Panc1 (cell line): ENCODE measurements at regions not wholly inside any gene's neighbourhood (a gene's known extent, or its start where the extent isn't known, plus 50 kb on each side); places are given as distances from the start of the nearest gene placed in this dataset.

Experiments
- ATAC-seq: fragments of 200-7000 bp; cut with Tn5 transposase; 2 replicates; pipeline ENCODE4 v1.9.1; 2020; ENCODE audit warnings: mild to moderate bottlenecking, moderate library complexity
- BruUV-seq: library from RNA; stranded (reverse); fragments of 400-500 nt; replicated peaks from 2 replicates; lab custom pipeline; 2021; lab: Mats Ljungman, UMichigan
- CTCF ChIA-PET: fragments of 300-600 bp; sonication (Branson Sonifier 250); formaldehyde crosslinking; loops from one replicate; lab custom pipeline; 2022; ENCODE audit warnings: antibody characterized with exemption; lab: Charles Lee
- POLR2A ChIA-PET: fragments of 300-600 bp; sonication (Branson Sonifier 250); formaldehyde crosslinking; loops from one replicate; lab custom pipeline; 2022; ENCODE audit warnings: antibody characterized with exemption; lab: Charles Lee
- DNase-seq: peaks from one replicate; pipeline ENCODE4 v3.0.0-alpha.2; 2010; ENCODE audit warnings: low read depth, low spot score
- H3K27ac ChIP-seq: 2 replicates; pipeline ENCODE4 v1.5.1; 2011; ENCODE audit warnings: mild to moderate bottlenecking, low read length, inconsistent platforms
- H3K27me3 ChIP-seq: fragments of 200-500 bp; sonication (Bioruptor generic); 2 replicates; pipeline ENCODE4 v1.6.0; 2014; ENCODE audit warnings: low read length, inconsistent platforms; ENCODE audit not compliant: control insufficient read depth, insufficient read depth
- H3K36me3 ChIP-seq: fragments of 200-500 bp; sonication (Bioruptor generic); 2 replicates; pipeline ENCODE4 v1.5.1; 2014; ENCODE audit warnings: inconsistent platforms, mild to moderate bottlenecking, low read length, moderate library complexity; ENCODE audit not compliant: control insufficient read depth, insufficient read depth
- H3K4me1 ChIP-seq: 2 replicates; pipeline ENCODE4 v1.5.1; 2011; ENCODE audit warnings: inconsistent platforms, mild to moderate bottlenecking, low read length, moderate library complexity; ENCODE audit not compliant: control insufficient read depth, insufficient read depth
- H3K4me3 ChIP-seq, 2 experiments: 2 replicates each; pipeline ENCODE4 v1.5.1; 2011 to 2012; ENCODE audit warnings: low read depth in 2 of 2, low read length in 2 of 2, mild to moderate bottlenecking in 2 of 2, inconsistent platforms in 1 of 2, moderate library complexity in 1 of 2
- H3K9me3 ChIP-seq: fragments of 200-500 bp; sonication (Bioruptor generic); 2 replicates; pipeline ENCODE4 v1.5.1; 2014; ENCODE audit warnings: low read depth, mild to moderate bottlenecking, inconsistent platforms, low read length, moderate library complexity; ENCODE audit not compliant: control insufficient read depth, insufficient read depth
- POLR2AphosphoS5 ChIP-seq: IDR thresholded peaks from 2 replicates; pipeline ENCODE4 v1.6.1; 2012; ENCODE audit warnings: mild to moderate bottlenecking, low read depth, low read length, moderate library complexity
- REST ChIP-seq, 2 experiments: IDR thresholded peaks; 2 replicates each; pipeline ENCODE4 v1.6.1; 2011 to 2012; ENCODE audit warnings: low read depth in 2 of 2, control low read depth in 1 of 2, low read length in 1 of 2, mild to moderate bottlenecking in 1 of 2, moderate library complexity in 1 of 2; ENCODE audit not compliant: insufficient read depth in 1 of 2
- SIN3A ChIP-seq: IDR thresholded peaks from 2 replicates; pipeline ENCODE4 v1.6.1; 2012; ENCODE audit warnings: low read depth, mild to moderate bottlenecking, low read length, moderate library complexity, borderline replicate concordance; ENCODE audit not compliant: insufficient read depth
- TCF7L2 ChIP-seq: IDR thresholded peaks from 2 replicates; pipeline ENCODE4 v1.6.1; 2011; ENCODE audit warnings: mild to moderate bottlenecking, low read depth, low read length, inconsistent platforms
- in situ Hi-C: cut with HindIII; loops from 2 replicates; pipeline ENCODE4 v1.10.0; 2016; ENCODE audit warnings: low sequenced_read_pairs, low pct_unique_long_range_greater_than_20kb
- intact Hi-C: fragments of 100-400 bp; cut with micrococcal nuclease; formaldehyde crosslinking; loops from one replicate; pipeline ENCODE4 v1.10.0; 2022; ENCODE audit not compliant: unreplicated experiment
- TF ChIP-seq, protein P1 (sequence below): fragments of 450-650 bp; IDR thresholded peaks from 2 replicates; pipeline ENCODE4 v1.5.1; 2017; ENCODE audit warnings: mild to moderate bottlenecking

- CTCF ChIA-PET, result no interaction called here
- BruUV-seq, result no TSS peak
- no peak for DNase-seq
Observed at GRCh38 chr1:29538586-29538985, 302.3 kb downstream of the PTPRU start.

DNA sequence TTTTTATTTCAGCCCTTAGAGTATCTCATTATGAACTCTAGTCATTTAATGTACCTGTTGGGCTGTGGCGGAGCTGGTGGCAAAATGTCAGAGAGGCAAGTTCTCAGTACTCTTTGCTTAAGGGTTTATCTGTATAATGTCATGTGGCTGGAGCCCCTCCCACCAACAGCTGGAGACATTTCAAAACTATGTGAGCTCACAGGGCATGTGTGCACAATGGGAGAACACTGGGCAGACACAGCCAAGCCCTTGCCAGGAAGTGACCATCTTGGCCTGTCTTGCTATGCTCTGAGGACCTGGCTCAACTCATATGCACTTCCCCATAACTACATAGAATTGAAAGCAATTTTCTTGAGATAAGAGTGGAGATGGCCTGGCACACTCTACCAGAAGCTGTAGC, 296.4 kb downstream of the PTPRU start:
- Histone ChIP-seq H3K4me1 (no peaks in the 10 kb centered on the region), H3K9me3 (peaks cover 11% of the 10 kb centered on the region; the same call in 1 of the 2 replicates), H3K27me3 (peaks cover 2% of the 10 kb centered on the region; the same call in 1 of the 2 replicates), H3K27ac (no peak overlapping the region), H3K36me3 (no peaks in the 10 kb centered on the region), H3K4me3 (no peak overlapping the region)
- no peak for DNase-seq
- TF ChIP-seq, protein P1, sequence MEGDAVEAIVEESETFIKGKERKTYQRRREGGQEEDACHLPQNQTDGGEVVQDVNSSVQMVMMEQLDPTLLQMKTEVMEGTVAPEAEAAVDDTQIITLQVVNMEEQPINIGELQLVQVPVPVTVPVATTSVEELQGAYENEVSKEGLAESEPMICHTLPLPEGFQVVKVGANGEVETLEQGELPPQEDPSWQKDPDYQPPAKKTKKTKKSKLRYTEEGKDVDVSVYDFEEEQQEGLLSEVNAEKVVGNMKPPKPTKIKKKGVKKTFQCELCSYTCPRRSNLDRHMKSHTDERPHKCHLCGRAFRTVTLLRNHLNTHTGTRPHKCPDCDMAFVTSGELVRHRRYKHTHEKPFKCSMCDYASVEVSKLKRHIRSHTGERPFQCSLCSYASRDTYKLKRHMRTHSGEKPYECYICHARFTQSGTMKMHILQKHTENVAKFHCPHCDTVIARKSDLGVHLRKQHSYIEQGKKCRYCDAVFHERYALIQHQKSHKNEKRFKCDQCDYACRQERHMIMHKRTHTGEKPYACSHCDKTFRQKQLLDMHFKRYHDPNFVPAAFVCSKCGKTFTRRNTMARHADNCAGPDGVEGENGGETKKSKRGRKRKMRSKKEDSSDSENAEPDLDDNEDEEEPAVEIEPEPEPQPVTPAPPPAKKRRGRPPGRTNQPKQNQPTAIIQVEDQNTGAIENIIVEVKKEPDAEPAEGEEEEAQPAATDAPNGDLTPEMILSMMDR, result no peak
- no peak for TF ChIP-seq REST (IDR thresholded peaks at IDR 0.05; ENCODE audit: insufficient read depth in 1 of 2, low read depth in 2 of 2, low read length in 1 of 2)
- TF ChIP-seq TCF7L2, result no peak
- no peak for TF ChIP-seq SIN3A
- ChIA-PET POLR2A (no interaction called here), CTCF (no interaction called here)
- in situ Hi-C loops, result no loop called here
- ATAC-seq, result no peak
- intact Hi-C loops, result no loop called here
- BruUV-seq, result no TSS peak

More at GRCh38 chr1:29538586-29538985, 302.3 kb downstream of the PTPRU start:
- Histone ChIP-seq H3K4me1 (no peaks in the 10 kb centered on the region), H3K4me3 (no peak overlapping the region), H3K9me3 (no peaks in the 10 kb centered on the region), H3K36me3 (no peaks in the 10 kb centered on the region), H3K27ac (no peak overlapping the region), H3K27me3 (no peaks in the 10 kb centered on the region)
- no peak for ATAC-seq
- POLR2A ChIA-PET, result no interaction called here
- in situ Hi-C loops, result no loop called here
- TF ChIP-seq POLR2AphosphoS5 (no peak), SIN3A (no peak), REST (IDR thresholded peaks at IDR 0.05; ENCODE audit: insufficient read depth in 1 of 2, low read depth in 2 of 2, low read length in 1 of 2) (no peak), TCF7L2 (no peak)
- TF ChIP-seq, protein P1, result no peak
- intact Hi-C loops, result no loop called here
